Brain microvascular endothelial cell (primary cell): ENCODE measurements at regions not wholly inside any gene's neighbourhood (a gene's known extent, or its start where the extent isn't known, plus 50 kb on each side); places are given as distances from the start of the nearest gene placed in this dataset.
"Not testable (repeated sequence)": the region's sequence is repeated elsewhere in the genome, so short reads cannot be mapped to it uniquely, and the experiment has no call there.

Source experiments
- DNase-seq: peaks from one replicate; pipeline ENCODE4 v3.0.0-alpha.2; 2020
- H3K27ac ChIP-seq: fragments of 250-450 bp; sonication (Bioruptor Pico); 2 replicates; pipeline ENCODE4 v1.5.1; 2020; ENCODE audit warnings: mild to moderate bottlenecking, moderate library complexity
- H3K27me3 ChIP-seq: fragments of 250-450 bp; sonication (Bioruptor Pico); replicated peaks from 2 replicates; pipeline ENCODE4 v1.5.1; 2020; ENCODE audit warnings: mild to moderate bottlenecking
- H3K36me3 ChIP-seq: fragments of 250-450 bp; sonication (Bioruptor Pico); replicated peaks from 2 replicates; pipeline ENCODE4 v1.5.1; 2020; ENCODE audit warnings: mild to moderate bottlenecking
- H3K4me3 ChIP-seq: 2 replicates; pipeline ENCODE4 v1.5.1; 2011; ENCODE audit warnings: low read depth, mild to moderate bottlenecking, control low read depth, low read length, moderate library complexity
- in situ Hi-C: cut with HindIII; loops from 2 replicates; pipeline ENCODE4 v1.10.0; 2017; ENCODE audit warnings: low sequenced_read_pairs, low pct_ligation_motif_present

DNA sequence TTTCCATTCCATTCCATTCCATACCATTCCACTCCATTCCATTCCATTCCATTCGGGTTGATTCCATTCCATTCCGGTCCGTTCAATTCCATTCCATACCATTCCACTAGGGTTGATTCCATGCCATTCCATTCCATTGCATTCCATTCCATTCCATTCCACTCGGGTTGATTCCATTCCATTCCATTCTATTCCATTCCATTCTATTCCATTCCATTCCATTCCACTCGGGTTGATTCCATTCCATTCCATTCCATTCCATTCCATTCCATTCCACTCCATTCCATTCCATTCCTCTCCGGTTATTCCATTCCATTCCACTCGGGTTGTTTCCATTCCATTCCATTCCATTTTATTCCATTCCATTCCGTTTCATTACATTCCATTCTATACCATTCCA, 155.9 kb downstream of the CWH43 start:
- in situ Hi-C loops, result not testable (repeated sequence)

DNA sequence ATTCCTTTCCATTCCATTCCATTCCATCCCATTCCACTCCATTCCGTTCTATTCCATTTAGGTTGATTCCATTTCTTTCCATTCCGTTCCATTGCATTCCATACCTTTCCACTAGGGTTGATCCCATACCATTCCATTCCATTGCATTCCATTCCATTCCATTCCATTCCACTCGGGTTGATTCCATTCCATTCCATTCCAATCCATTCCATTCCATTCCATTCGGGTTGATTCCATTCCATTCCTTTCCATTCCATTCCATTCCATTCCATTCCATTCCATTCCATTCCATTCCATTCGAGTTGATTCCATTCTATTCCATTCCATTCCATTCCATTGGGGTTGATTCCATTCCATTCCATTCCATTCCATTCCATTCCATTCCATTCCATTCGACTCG, 161.1 kb downstream of the CWH43 start:
- H3K27me3 ChIP-seq, DNase-seq, H3K4me3 ChIP-seq, H3K36me3 ChIP-seq, H3K27ac ChIP-seq, in situ Hi-C loops: not testable (repeated sequence)

More for the DNA sequence above, 155.9 kb downstream of the CWH43 start:
- not testable (repeated sequence) for H3K27me3 ChIP-seq, DNase-seq, H3K27ac ChIP-seq, H3K4me3 ChIP-seq, H3K36me3 ChIP-seq

DNA sequence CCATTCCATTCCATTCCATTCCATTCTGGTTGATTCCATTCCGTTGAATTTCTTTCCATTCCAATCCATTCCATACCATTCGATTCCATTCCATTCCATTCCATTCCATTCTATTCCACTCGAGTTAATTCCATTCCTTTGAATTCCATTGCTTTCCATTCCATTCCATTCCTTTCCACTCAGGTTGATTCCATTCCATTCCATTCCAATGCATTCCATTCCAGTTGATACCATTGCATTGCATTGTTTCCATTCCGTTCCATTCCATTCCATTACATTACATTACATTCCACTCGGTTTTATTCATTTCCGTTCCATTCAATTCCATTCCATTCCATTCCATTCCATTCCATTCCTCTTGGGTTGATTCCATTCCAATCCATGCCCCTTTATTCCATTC, 161.5 kb downstream of the CWH43 start:
- DNase-seq, H3K27ac ChIP-seq, in situ Hi-C loops, H3K27me3 ChIP-seq, H3K36me3 ChIP-seq, H3K4me3 ChIP-seq: not testable (repeated sequence)

DNA sequence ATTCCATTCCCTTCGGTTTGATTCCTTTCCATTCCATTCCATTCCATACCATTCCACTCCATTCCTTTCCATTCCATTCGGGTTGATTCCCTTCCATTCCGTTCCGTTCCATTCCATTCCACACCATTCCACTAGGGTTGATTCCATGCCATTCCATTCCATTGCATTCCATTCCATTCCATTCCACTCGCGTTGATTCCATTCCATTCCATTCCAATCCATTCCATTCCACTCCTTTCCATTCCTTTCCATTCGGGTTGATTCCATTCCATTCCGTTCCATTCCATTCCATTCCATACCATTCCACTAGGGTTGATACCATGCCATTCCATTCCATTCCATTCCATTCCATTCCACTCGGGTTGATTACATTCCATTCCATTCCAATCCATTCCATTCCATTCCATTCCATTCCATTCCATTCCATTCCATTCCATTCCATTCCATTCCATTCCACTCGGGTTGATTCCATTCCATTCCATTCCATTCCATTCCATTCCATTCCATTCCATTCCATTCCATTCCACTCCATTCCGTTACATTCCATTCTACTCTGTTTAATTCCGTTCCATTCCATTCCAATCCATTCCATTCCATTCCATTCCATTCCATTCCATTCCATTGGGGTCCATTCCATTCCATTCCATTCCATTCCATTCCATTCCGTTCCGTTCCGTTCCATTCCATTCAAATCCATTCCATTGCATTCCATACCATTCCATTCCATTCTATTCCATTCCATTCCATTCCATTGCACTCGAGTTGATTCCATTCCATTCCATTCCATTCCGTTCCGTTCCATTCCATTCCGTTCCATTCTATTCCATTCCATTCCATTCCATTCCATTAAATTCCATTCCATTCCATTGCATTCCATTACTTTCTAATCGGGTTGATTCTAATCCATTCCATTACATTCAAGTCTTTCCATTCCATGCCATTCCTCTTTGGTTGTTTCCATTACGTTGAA, 163.2 kb downstream of the CWH43 start:
- H3K36me3 ChIP-seq, DNase-seq, H3K4me3 ChIP-seq, H3K27ac ChIP-seq, in situ Hi-C loops, H3K27me3 ChIP-seq: not testable (repeated sequence)

DNA sequence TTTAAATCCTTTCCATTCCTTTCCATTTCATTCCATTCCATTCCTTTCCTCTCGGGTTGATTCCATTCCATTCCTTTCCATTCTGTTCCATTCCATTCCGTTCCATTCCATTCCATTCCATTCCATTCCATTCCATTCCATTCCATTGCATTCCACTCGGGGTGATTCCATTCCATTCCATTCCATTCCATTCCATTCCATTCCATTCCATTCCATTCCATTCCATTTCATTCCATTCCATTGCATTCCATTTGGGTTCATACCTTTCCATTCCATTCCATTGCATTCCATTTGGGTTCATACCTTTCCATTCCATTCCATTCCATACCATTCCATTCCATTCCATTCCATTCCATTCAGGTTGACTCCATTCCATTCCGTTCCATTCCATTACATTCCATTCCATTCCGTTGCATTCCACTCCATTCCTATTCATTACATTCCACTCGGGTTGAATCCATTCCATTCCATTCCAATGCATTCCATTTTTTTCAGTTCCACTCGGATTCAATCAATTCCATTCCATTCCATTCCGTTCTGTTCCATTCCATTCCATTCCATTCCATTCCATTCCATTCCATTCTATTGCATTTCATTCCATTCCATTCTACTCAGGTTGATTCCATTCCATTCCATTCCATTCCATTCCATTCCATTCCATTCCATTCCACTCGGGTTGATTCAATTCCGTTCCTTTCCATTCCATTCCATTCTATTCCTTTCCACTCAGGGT, 164.4 kb downstream of the CWH43 start:
- H3K36me3 ChIP-seq, H3K4me3 ChIP-seq, DNase-seq, H3K27me3 ChIP-seq, H3K27ac ChIP-seq, in situ Hi-C loops: not testable (repeated sequence)

DNA sequence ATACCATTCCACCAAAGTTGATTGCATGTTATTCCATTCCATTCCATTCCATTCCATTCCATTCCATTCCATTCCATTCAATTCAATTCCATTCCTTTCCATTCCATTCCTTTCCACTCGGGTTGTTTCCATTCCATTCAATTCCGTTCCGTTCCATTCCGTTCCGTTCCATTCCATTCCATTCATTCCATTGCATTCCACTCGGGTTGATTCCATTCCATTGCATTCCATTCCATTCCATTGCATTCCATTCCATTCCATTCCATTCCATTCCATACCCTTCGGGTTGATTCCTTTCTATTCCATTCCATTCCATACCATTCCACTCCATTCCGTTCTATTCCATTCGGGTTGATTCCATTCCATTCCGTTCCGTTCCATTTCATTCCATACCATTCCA, 166.9 kb downstream of the CWH43 start:
- H3K27ac ChIP-seq, in situ Hi-C loops, H3K4me3 ChIP-seq, H3K36me3 ChIP-seq, H3K27me3 ChIP-seq, DNase-seq: not testable (repeated sequence)

DNA sequence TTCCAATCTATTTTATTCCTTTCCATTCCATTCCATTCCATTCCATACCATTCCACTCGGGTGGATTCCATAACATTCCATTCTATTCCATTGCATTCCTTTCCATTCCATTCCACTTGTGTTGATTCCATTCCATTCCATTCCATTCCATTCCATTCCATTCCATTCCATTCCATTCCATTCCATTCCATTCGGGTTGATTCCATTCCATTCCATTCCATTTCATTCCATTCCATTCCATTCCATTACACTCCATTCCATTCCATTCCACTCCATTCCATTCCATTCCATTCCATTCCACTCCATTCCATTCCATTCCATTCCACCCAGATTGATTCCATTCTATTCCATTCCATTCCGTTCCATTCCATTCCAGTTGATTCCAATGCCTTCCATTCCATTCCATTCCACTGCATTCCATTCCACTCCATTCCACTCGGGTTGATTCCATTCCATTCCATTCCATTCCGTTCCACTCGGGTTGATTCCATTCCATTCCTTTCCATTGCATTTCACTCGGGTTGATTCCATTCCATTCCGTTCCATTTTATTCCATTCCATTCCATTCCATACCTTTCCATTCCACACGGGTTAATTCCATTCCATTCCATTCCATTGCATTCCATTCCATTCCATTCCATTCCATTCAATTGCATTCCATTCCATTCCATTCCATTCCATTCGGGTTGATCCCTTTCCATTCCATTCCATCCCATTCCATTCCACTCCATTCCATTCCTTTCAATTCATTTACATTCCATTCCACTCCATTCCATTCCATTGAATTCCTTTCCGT, 168.4 kb downstream of the CWH43 start:
- H3K4me3 ChIP-seq, H3K27ac ChIP-seq, H3K36me3 ChIP-seq, in situ Hi-C loops, DNase-seq, H3K27me3 ChIP-seq: not testable (repeated sequence)

- H3K4me3 ChIP-seq, H3K27me3 ChIP-seq, in situ Hi-C loops, H3K27ac ChIP-seq, H3K36me3 ChIP-seq, DNase-seq: not testable (repeated sequence)
Observed at GRCh38 chr4:49155270-49155669, 169.2 kb downstream of the CWH43 start.

- H3K4me3 ChIP-seq, H3K36me3 ChIP-seq, H3K27me3 ChIP-seq, H3K27ac ChIP-seq, in situ Hi-C loops, DNase-seq: not testable (repeated sequence)
Observed at GRCh38 chr4:49156309-49156708, 170.2 kb downstream of the CWH43 start.

- H3K27me3 ChIP-seq, H3K4me3 ChIP-seq, H3K36me3 ChIP-seq, in situ Hi-C loops, H3K27ac ChIP-seq, DNase-seq: not testable (repeated sequence)
Observed at GRCh38 chr4:49157630-49158029, 171.6 kb downstream of the CWH43 start.

GRCh38 chr4:49161111-49161541, 175.1 kb downstream of the CWH43 start:
- H3K4me3 ChIP-seq, DNase-seq, H3K27ac ChIP-seq, H3K27me3 ChIP-seq, H3K36me3 ChIP-seq, in situ Hi-C loops: not testable (repeated sequence)

- H3K4me3 ChIP-seq, in situ Hi-C loops, DNase-seq, H3K27ac ChIP-seq, H3K36me3 ChIP-seq, H3K27me3 ChIP-seq: not testable (repeated sequence)
Observed at GRCh38 chr4:49164916-49165315, 178.8 kb downstream of the CWH43 start.

- in situ Hi-C loops, H3K27ac ChIP-seq, H3K36me3 ChIP-seq, H3K4me3 ChIP-seq, H3K27me3 ChIP-seq, DNase-seq: not testable (repeated sequence)
Observed at GRCh38 chr4:49177847-49178246, 191.8 kb downstream of the CWH43 start.

DNA sequence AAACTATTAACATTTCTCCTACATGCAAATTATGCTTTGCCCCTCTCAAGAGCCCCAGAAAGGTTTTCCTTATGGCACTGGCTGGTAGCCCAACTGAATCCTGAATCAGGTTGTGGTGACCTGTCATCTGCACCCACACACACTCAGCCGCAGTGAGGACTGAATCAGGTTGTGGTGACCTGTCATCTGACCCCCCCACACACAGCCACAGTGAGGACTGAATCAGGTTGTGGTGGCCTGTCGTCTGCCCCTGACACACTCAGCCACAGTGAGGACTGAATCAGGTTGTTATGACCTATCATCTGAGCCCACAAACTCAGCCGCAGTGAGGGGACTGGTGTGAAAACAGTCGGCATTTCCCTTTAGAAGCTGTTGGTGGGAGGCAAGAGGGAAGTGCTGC, 195.0 kb downstream of the CWH43 start:
- H3K36me3 ChIP-seq, in situ Hi-C loops, H3K27me3 ChIP-seq, H3K27ac ChIP-seq, DNase-seq, H3K4me3 ChIP-seq: not testable (repeated sequence)
